Skin epidermis (tissue), 12 donors: ENCODE measurements at regions not wholly inside any gene's neighbourhood (a gene's known extent, or its start where the extent isn't known, plus 50 kb on each side); places are given as distances from the start of the nearest gene placed in this dataset.
A peak's percentile ranks its signal among the peaks of the same experiment; 100 is the strongest.

ENCODE experiments used
- H3K27ac ChIP-seq, 21 experiments: fragments of 200-600 bp; sonication (generic) in 11 of 21; one replicate each; pipeline ENCODE4 v1.5.0; 2020; ENCODE audit warnings: mild to moderate bottlenecking in 3 of 21, inconsistent platforms in 2 of 21, moderate library complexity in 2 of 21
- H3K4me3 ChIP-seq, 7 experiments: fragments of 200-600 bp; sonication (generic) in 2 of 7; one replicate each; pipeline ENCODE4 v1.5.0; 2020; ENCODE audit warnings: inconsistent platforms in 2 of 7, mild to moderate bottlenecking in 2 of 7, moderate library complexity in 1 of 7

GRCh38 chr12:46908236-46908935 lies 82.6 kb upstream of the SLC38A4 start:
- Histone ChIP-seq H3K27ac (peak overlapping the region in 7 of 21 experiments; percentile 6 to 65 (median 49)), H3K4me3 (no peak overlapping the region)

GRCh38 chr12:46908936-46909635 lies 83.3 kb upstream of the SLC38A4 start:
- H3K27ac ChIP-seq, result peak overlapping the region in 7 of 21 experiments; percentile 6 to 65 (median 49)
- no peak overlapping the region for H3K4me3 ChIP-seq

- Histone ChIP-seq H3K4me3 (no peak overlapping the region), H3K27ac (no peak overlapping the region)
Measured at GRCh38 chr12:46910830-46911229, 85.0 kb upstream of the SLC38A4 start.

GRCh38 chr12:46914336-46914735 lies 88.5 kb upstream of the SLC38A4 start:
- peak overlapping the region in 4 of 21 experiments; percentile 18 to 65 (median 50) for H3K27ac ChIP-seq

GRCh38 chr12:46915082-46915481 lies 89.3 kb upstream of the SLC38A4 start:
- Histone ChIP-seq H3K4me3 (no peak overlapping the region), H3K27ac (peak overlapping the region in 6 of 21 experiments; percentile 11 to 73 (median 36))

More at GRCh38 chr12:46914336-46914735, 88.5 kb upstream of the SLC38A4 start:
- no peak overlapping the region for H3K4me3 ChIP-seq

- Histone ChIP-seq H3K27ac (peak overlapping the region in 6 of 21 experiments; percentile 4 to 73 (median 30)), H3K4me3 (no peak overlapping the region)
Measured at GRCh38 chr12:46915836-46916235, 90.0 kb upstream of the SLC38A4 start.

- Histone ChIP-seq H3K4me3 (no peak overlapping the region), H3K27ac (peak overlapping the region in 4 of 21 experiments; percentile 4 to 65 (median 46))
Measured at GRCh38 chr12:46916796-46917419, 91.1 kb upstream of the SLC38A4 start.

- no peak overlapping the region for H3K4me3 ChIP-seq
Measured at GRCh38 chr12:46917821-46918220, 92.0 kb upstream of the SLC38A4 start.

GRCh38 chr12:46918631-46919030 lies 92.8 kb upstream of the SLC38A4 start:
- no peak overlapping the region for H3K4me3 ChIP-seq
- H3K27ac ChIP-seq, result no peak overlapping the region

More at GRCh38 chr12:46917821-46918220, 92.0 kb upstream of the SLC38A4 start:
- no peak overlapping the region for H3K27ac ChIP-seq

GRCh38 chr12:46919666-46920400 lies 94.0 kb upstream of the SLC38A4 start:
- Histone ChIP-seq H3K4me3 (no peak overlapping the region), H3K27ac (peak overlapping the region in 4 of 21 experiments; percentile 10 to 67 (median 56))

GRCh38 chr12:46920499-46920898 lies 94.7 kb upstream of the SLC38A4 start:
- Histone ChIP-seq H3K4me3 (no peak overlapping the region), H3K27ac (peak overlapping the region in 6 of 21 experiments; percentile 3 to 71 (median 56))

GRCh38 chr12:46921048-46921763 lies 95.4 kb upstream of the SLC38A4 start:
- peak overlapping the region in 9 of 21 experiments; percentile 3 to 71 (median 38) for H3K27ac ChIP-seq
- H3K4me3 ChIP-seq, result no peak overlapping the region

- no peak overlapping the region for H3K4me3 ChIP-seq
- H3K27ac ChIP-seq, result peak overlapping the region in 7 of 21 experiments; percentile 9 to 63 (median 51)
Measured at GRCh38 chr12:46921764-46922133, 96.0 kb upstream of the SLC38A4 start.

- Histone ChIP-seq H3K27ac (no peak overlapping the region), H3K4me3 (no peak overlapping the region)
Measured at GRCh38 chr12:46926526-46926925, 100.7 kb upstream of the SLC38A4 start.

- Histone ChIP-seq H3K4me3 (no peak overlapping the region), H3K27ac (peak overlapping the region in 2 of 21 experiments; percentile 17 to 20)
Measured at GRCh38 chr12:46930101-46930500, 104.3 kb upstream of the SLC38A4 start.

GRCh38 chr12:46933947-46934346 lies 108.2 kb upstream of the SLC38A4 start:
- Histone ChIP-seq H3K4me3 (no peak overlapping the region), H3K27ac (no peak overlapping the region)

GRCh38 chr12:46934374-46935111 lies 108.7 kb upstream of the SLC38A4 start:
- Histone ChIP-seq H3K27ac (no peak overlapping the region), H3K4me3 (no peak overlapping the region)

GRCh38 chr12:46935271-46935847 lies 109.6 kb upstream of the SLC38A4 start:
- Histone ChIP-seq H3K4me3 (no peak overlapping the region), H3K27ac (no peak overlapping the region)
